Psoas muscle (tissue), 7 donors: ENCODE measurements at regions not wholly inside any gene's neighbourhood (a gene's known extent, or its start where the extent isn't known, plus 50 kb on each side); places are given as distances from the start of the nearest gene placed in this dataset.
"Not testable (repeated sequence)": the region's sequence is repeated elsewhere in the genome, so short reads cannot be mapped to it uniquely, and the experiment has no call there.

Source experiments
- ATAC-seq, 4 donors: fragments of 200-7000 bp; cut with Tn5 transposase; one replicate each; pipeline ENCODE4 v1.9.1; 2020; ENCODE audit warnings: moderate library complexity in 3 of 4, mild to moderate bottlenecking in 2 of 4
- DNase-seq, 2 donors: peaks; one replicate each; pipeline ENCODE4 v3.0.0-alpha.2; 2020
- H3K27ac ChIP-seq: fragments of 200-600 bp; one replicate; pipeline ENCODE4 v1.8.0; 2022
- H3K27me3 ChIP-seq, 3 donors: fragments of 200-600 bp in 1 of 3; one replicate each; pipeline versions ENCODE4 v1.6.1 to v1.8.0; 2013 to 2022; ENCODE audit warnings: low read length in 2 of 3, mild to moderate bottlenecking in 2 of 3, moderate library complexity in 1 of 3; ENCODE audit not compliant: insufficient read depth in 3 of 3
- H3K36me3 ChIP-seq, 2 donors: fragments of 200-600 bp in 1 of 2; one replicate each; pipeline versions ENCODE4 v1.6.1 to v1.8.0; 2013 to 2022; ENCODE audit warnings: low read depth in 1 of 2, mild to moderate bottlenecking in 1 of 2, moderate library complexity in 1 of 2; ENCODE audit not compliant: insufficient read depth in 1 of 2
- H3K4me1 ChIP-seq: fragments of 200-600 bp; one replicate; pipeline ENCODE4 v1.8.0; 2022
- H3K4me3 ChIP-seq: fragments of 200-600 bp; one replicate; pipeline ENCODE4 v1.8.0; 2022; ENCODE audit warnings: mild to moderate bottlenecking
- H3K9me3 ChIP-seq: fragments of 200-600 bp; one replicate; pipeline ENCODE4 v1.8.0; 2022
- CTCF ChIP-seq: fragments of 200-600 bp; IDR thresholded peaks from one replicate; pipeline ENCODE4 v1.8.0; 2022; ENCODE audit warnings: antibody characterized with exemption
- WGBS, 3 donors: extraction: QIAGEN DNeasy Blood & Tissue Kit; methylation state at CpG; one replicate each; pipeline versions ENCODE4 v1.1.6 to v1.1.7; 2013; 5-methylcytosine and 5-hydroxymethylcytosine counted together
- intact Hi-C, 2 donors: fragments of 100-400 bp; cut with DNase I; formaldehyde crosslinking; loops; one replicate each; pipeline versions ENCODE4 v1.11.0 to v1.14.2; 2022
- donor health status: healthy with polysubstance abuse.
- donor health status: DM: no; HTN: no; CAD: no; lungs with moderate emphysema.
- donor health status: Bipolar disorder and iron deficiency.
- donor health status: healthy.
- donor health status: DM: yes; HTN: yes; CAD: no.
- donor health status: DM: no; HTN: no; CAD: no.
- donor health status: DM: yes; HTN: yes; CAD: no.

GRCh38 chr6:160804639-160805038 is 102.6 kb downstream of the PLG start:
- intact Hi-C loops: no loop called here
- no peak for TF ChIP-seq CTCF
- no peak for ATAC-seq

GRCh38 chr6:160808263-160808662 is 106.2 kb downstream of the PLG start:
- WGBS, 3 donors: 73 to 85% (median 76%) methylated on average over 2 of the region's 2 CpGs

More at GRCh38 chr6:160804639-160805038, 102.6 kb downstream of the PLG start:
- Histone ChIP-seq H3K4me1 (no peaks in the 10 kb centered on the region), H3K27me3 (no peaks in the 10 kb centered on the region), H3K27ac (no peak overlapping the region), H3K9me3 (no peaks in the 10 kb centered on the region), H3K36me3 (no peaks in the 10 kb centered on the region), H3K4me3 (no peak overlapping the region)
- DNase-seq: no peak
- 67 to 76% (median 72%) methylated on average over 4 of the region's 4 CpGs for WGBS, 3 donors

GRCh38 chr6:160810238-160810637 is 108.2 kb downstream of the PLG start:
- Histone ChIP-seq H3K9me3 (no peaks in the 10 kb centered on the region), H3K4me1 (no peaks in the 10 kb centered on the region), H3K4me3 (no peak overlapping the region), H3K27me3 (no peaks in the 10 kb centered on the region), H3K27ac (no peak overlapping the region), H3K36me3 (no peaks in the 10 kb centered on the region)
- intact Hi-C loops: no loop called here
- DNase-seq (no peak), ATAC-seq (no peak)
- TF ChIP-seq CTCF: no peak
- WGBS, 3 donors: 72 to 78% (median 73%) methylated on average over 3 of the region's 3 CpGs

More at GRCh38 chr6:160808263-160808662, 106.2 kb downstream of the PLG start:
- H3K4me1 ChIP-seq: no peaks in the 10 kb centered on the region
- TF ChIP-seq CTCF: no peak
- no peak overlapping the region for H3K27ac ChIP-seq
- H3K27me3 ChIP-seq: no peaks in the 10 kb centered on the region
- ATAC-seq (no peak), DNase-seq (no peak)
- intact Hi-C loops: no loop called here
- no peak overlapping the region for H3K4me3 ChIP-seq
- H3K36me3 ChIP-seq: no peaks in the 10 kb centered on the region
- H3K9me3 ChIP-seq: no peaks in the 10 kb centered on the region

- Histone ChIP-seq H3K4me3 (no peak overlapping the region), H3K4me1 (no peaks in the 10 kb centered on the region), H3K27me3 (no peaks in the 10 kb centered on the region), H3K9me3 (no peaks in the 10 kb centered on the region), H3K36me3 (no peaks in the 10 kb centered on the region), H3K27ac (no peak overlapping the region)
- no peak for TF ChIP-seq CTCF
- no peak for DNase-seq
- 59 to 95% (median 71%) methylated on average over 2 of the region's 2 CpGs for WGBS, 3 donors
- ATAC-seq: no peak
- intact Hi-C loops: no loop called here
These were observed 110.1 kb downstream of the PLG start for GRCh38 chr6:160812097-160812496.

- Histone ChIP-seq H3K4me1 (no peaks in the 10 kb centered on the region), H3K27ac (no peak overlapping the region), H3K27me3 (no peaks in the 10 kb centered on the region), H3K36me3 (no peaks in the 10 kb centered on the region), H3K9me3 (no peaks in the 10 kb centered on the region), H3K4me3 (no peak overlapping the region)
- ATAC-seq (no peak), DNase-seq (no peak)
- intact Hi-C loops: no loop called here
- 56 to 76% (median 68%) methylated on average over 1 of the region's 1 CpG for WGBS, 3 donors
- TF ChIP-seq CTCF: no peak
These were observed 116.9 kb downstream of the PLG start for GRCh38 chr6:160818934-160819333.

GRCh38 chr6:160820661-160821060 is 118.6 kb downstream of the PLG start:
- WGBS, 3 donors: 95 to 98% (median 96%) methylated on average over 8 of the region's 8 CpGs
- H3K9me3 ChIP-seq, H3K4me1 ChIP-seq, H3K27ac ChIP-seq, ATAC-seq, H3K36me3 ChIP-seq, H3K4me3 ChIP-seq, H3K27me3 ChIP-seq, intact Hi-C loops, DNase-seq: not testable (repeated sequence)
